Astrocyte (in vitro differentiated cells and primary cell): ENCODE measurements at regions not wholly inside any gene's neighbourhood (a gene's known extent, or its start where the extent isn't known, plus 50 kb on each side); places are given as distances from the start of the nearest gene placed in this dataset.

Experiments used
- DNase-seq: peaks from one replicate; pipeline ENCODE4 v3.0.0-alpha.2; 2010; ENCODE audit warnings: low read depth
- FAIRE-seq: peaks from 2 replicates; lab custom pipeline; 2011; peaks lifted over from hg19 to GRCh38; lab: Jason Lieb, UNC
- H2AFZ ChIP-seq: 2 replicates; pipeline ENCODE4 v1.6.0; 2012; ENCODE audit warnings: low read depth, low read length, inconsistent platforms
- H3K27ac ChIP-seq: 2 replicates; pipeline ENCODE4 v1.5.1; 2011; ENCODE audit warnings: low read depth, low read length, inconsistent platforms
- H3K27me3 ChIP-seq: 2 replicates; pipeline ENCODE4 v1.6.0; 2011; ENCODE audit warnings: low read length, inconsistent platforms; ENCODE audit not compliant: insufficient read depth
- H3K36me3 ChIP-seq: 2 replicates; pipeline ENCODE4 v1.5.1; 2011; ENCODE audit warnings: low read length, inconsistent platforms; ENCODE audit not compliant: insufficient read depth
- H3K4me1 ChIP-seq: 2 replicates; pipeline ENCODE4 v1.5.1; 2011; ENCODE audit warnings: low read length, inconsistent platforms; ENCODE audit not compliant: insufficient read depth
- H3K4me2 ChIP-seq: 2 replicates; pipeline ENCODE4 v1.6.0; 2012; ENCODE audit warnings: low read length, inconsistent platforms
- H3K4me3 ChIP-seq: 2 replicates; pipeline ENCODE4 v1.5.1; 2011; ENCODE audit warnings: low read depth, mild to moderate bottlenecking, low read length, inconsistent platforms; ENCODE audit not compliant: insufficient read depth
- H3K79me2 ChIP-seq: 2 replicates; pipeline ENCODE4 v1.6.0; 2012; ENCODE audit warnings: mild to moderate bottlenecking, low read length, inconsistent platforms; ENCODE audit not compliant: insufficient read depth
- H3K9ac ChIP-seq: 2 replicates; pipeline ENCODE4 v1.6.0; 2012; ENCODE audit warnings: mild to moderate bottlenecking, low read length, inconsistent platforms
- H3K9me3 ChIP-seq: 2 replicates; pipeline ENCODE4 v1.5.1; 2012; ENCODE audit warnings: low read depth, mild to moderate bottlenecking, low read length, inconsistent platforms; ENCODE audit not compliant: insufficient read depth
- H4K20me1 ChIP-seq: 2 replicates; pipeline ENCODE4 v1.6.0; 2012; ENCODE audit warnings: low read length, inconsistent platforms; ENCODE audit not compliant: insufficient read depth
- H3K27ac Mint-ChIP-seq: one replicate; pipeline ENCODE4 v1.8.0; 2021; ENCODE audit warnings: mild to moderate bottlenecking, mixed read lengths; ENCODE audit not compliant: unreplicated experiment
- H3K27me3 Mint-ChIP-seq: one replicate; pipeline ENCODE4 v1.8.0; 2021; ENCODE audit warnings: low read depth, mixed read lengths; ENCODE audit not compliant: unreplicated experiment
- H3K36me3 Mint-ChIP-seq: one replicate; pipeline ENCODE4 v1.8.0; 2021; ENCODE audit warnings: low read depth, mixed read lengths; ENCODE audit not compliant: unreplicated experiment
- H3K4me1 Mint-ChIP-seq: one replicate; pipeline ENCODE4 v1.8.0; 2021; ENCODE audit warnings: low read depth, mixed read lengths; ENCODE audit not compliant: unreplicated experiment
- H3K4me3 Mint-ChIP-seq: one replicate; pipeline ENCODE4 v1.8.0; 2021; ENCODE audit warnings: mild to moderate bottlenecking, moderate library complexity, mixed read lengths; ENCODE audit not compliant: unreplicated experiment
- H3K9me3 Mint-ChIP-seq: one replicate; pipeline ENCODE4 v1.8.0; 2021; ENCODE audit warnings: mild to moderate bottlenecking, mixed read lengths; ENCODE audit not compliant: unreplicated experiment
- EZH2 ChIP-seq: IDR thresholded peaks from 2 replicates; pipeline ENCODE4 v1.6.1; 2012; ENCODE audit warnings: mild to moderate bottlenecking, low read length, inconsistent platforms; ENCODE audit not compliant: insufficient read depth
- TF ChIP-seq, protein P1 (sequence below): IDR thresholded peaks from 2 replicates; pipeline ENCODE4 v1.5.1; 2011; ENCODE audit warnings: low read depth, mild to moderate bottlenecking, inconsistent platforms, low read length, moderate library complexity; ENCODE audit not compliant: insufficient read depth

DNA sequence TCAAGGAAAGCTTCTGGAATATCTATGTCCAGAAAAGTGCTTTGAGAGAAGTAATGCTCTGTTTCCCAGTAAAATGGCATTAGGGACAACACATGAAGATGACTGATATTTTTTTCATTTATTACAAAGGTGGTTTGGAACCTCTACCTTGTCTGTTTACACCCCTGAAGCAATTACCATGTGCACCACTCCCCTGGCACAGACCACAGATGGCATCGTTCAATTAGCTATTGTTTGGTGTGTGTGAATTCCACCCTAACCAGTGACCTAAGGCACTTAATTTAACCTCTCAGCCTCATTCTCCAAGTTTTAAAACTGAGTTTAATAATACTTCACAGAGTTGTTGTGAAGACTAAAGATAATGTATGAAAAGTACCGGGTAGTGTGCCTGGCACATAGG lies 127.6 kb upstream of the BMAL1 start:
- no peak for TF ChIP-seq EZH2
- TF ChIP-seq, protein P1, sequence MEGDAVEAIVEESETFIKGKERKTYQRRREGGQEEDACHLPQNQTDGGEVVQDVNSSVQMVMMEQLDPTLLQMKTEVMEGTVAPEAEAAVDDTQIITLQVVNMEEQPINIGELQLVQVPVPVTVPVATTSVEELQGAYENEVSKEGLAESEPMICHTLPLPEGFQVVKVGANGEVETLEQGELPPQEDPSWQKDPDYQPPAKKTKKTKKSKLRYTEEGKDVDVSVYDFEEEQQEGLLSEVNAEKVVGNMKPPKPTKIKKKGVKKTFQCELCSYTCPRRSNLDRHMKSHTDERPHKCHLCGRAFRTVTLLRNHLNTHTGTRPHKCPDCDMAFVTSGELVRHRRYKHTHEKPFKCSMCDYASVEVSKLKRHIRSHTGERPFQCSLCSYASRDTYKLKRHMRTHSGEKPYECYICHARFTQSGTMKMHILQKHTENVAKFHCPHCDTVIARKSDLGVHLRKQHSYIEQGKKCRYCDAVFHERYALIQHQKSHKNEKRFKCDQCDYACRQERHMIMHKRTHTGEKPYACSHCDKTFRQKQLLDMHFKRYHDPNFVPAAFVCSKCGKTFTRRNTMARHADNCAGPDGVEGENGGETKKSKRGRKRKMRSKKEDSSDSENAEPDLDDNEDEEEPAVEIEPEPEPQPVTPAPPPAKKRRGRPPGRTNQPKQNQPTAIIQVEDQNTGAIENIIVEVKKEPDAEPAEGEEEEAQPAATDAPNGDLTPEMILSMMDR: no peak
- Histone ChIP-seq H4K20me1 (no peaks in the 10 kb centered on the region), H3K27ac (no peak overlapping the region), H3K79me2 (no peaks in the 10 kb centered on the region), H3K36me3 (no peaks in the 10 kb centered on the region), H3K4me2 (no peak overlapping the region), H3K9ac (no peak overlapping the region), H2AFZ (no peak overlapping the region), H3K4me3 (no peak overlapping the region), H3K4me1 (no peaks in the 10 kb centered on the region), H3K27me3 (no peaks in the 10 kb centered on the region), H3K9me3 (no peaks in the 10 kb centered on the region)
- DNase-seq (no peak), FAIRE-seq (no peak)
- Mint-ChIP-seq H3K4me1 (no peaks in the 10 kb centered on the region), H3K27ac (no peak overlapping the region), H3K4me3 (no peak overlapping the region), H3K9me3 (no peaks in the 10 kb centered on the region), H3K36me3 (no peaks in the 10 kb centered on the region), H3K27me3 (peaks cover 10% of the 10 kb centered on the region)

GRCh38 chr11:13150487-13150886 lies 127.1 kb upstream of the BMAL1 start:
- Mint-ChIP-seq H3K9me3 (peaks cover 3% of the 10 kb centered on the region), H3K4me3 (no peak overlapping the region), H3K4me1 (no peaks in the 10 kb centered on the region), H3K36me3 (peaks cover under 1% of the 10 kb centered on the region), H3K27ac (no peak overlapping the region), H3K27me3 (peaks cover 10% of the 10 kb centered on the region)
- no peaks in the 10 kb centered on the region for H3K36me3 ChIP-seq
- no peak overlapping the region for H3K27ac ChIP-seq
- H3K9me3 ChIP-seq: no peaks in the 10 kb centered on the region
- H3K4me1 ChIP-seq: no peaks in the 10 kb centered on the region
- no peak overlapping the region for H3K4me3 ChIP-seq
- DNase-seq: no peak
- TF ChIP-seq EZH2: no peak
- TF ChIP-seq, protein P1: no peak
- H3K9ac ChIP-seq: no peak overlapping the region
- no peaks in the 10 kb centered on the region for H3K79me2 ChIP-seq
- no peaks in the 10 kb centered on the region for H3K27me3 ChIP-seq
- no peaks in the 10 kb centered on the region for H4K20me1 ChIP-seq
- H2AFZ ChIP-seq: no peak overlapping the region
- no peak overlapping the region for H3K4me2 ChIP-seq
- FAIRE-seq: no peak

DNA sequence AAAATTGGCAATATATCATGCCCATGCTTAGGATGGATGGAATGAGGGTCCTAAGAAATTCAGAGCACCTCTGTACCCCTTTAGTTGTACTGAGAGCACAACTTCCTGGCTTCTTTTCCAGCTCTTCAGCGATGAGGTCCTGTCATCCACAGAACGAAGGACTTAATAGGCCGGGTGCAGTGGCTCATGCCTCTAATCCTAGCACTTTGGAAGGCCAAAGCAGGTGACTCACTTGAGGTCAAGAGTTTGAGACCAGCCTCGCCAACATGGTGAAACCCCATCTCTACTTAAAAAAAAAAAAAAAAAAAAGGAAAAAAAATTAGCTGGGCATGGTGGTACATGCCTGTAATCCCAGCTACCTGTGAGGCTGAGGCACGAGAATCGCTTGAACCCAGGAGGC lies 125.3 kb upstream of the BMAL1 start:
- Histone ChIP-seq H3K4me2 (no peak overlapping the region), H3K4me1 (no peaks in the 10 kb centered on the region), H3K27ac (no peak overlapping the region), H3K36me3 (no peaks in the 10 kb centered on the region), H3K79me2 (no peaks in the 10 kb centered on the region), H2AFZ (no peak overlapping the region), H3K9me3 (no peaks in the 10 kb centered on the region), H3K9ac (no peak overlapping the region), H3K4me3 (no peak overlapping the region), H4K20me1 (no peaks in the 10 kb centered on the region), H3K27me3 (no peaks in the 10 kb centered on the region)
- no peak overlapping the region for H3K4me3 Mint-ChIP-seq
- H3K36me3 Mint-ChIP-seq: peaks cover 5% of the 10 kb centered on the region
- H3K4me1 Mint-ChIP-seq: no peaks in the 10 kb centered on the region
- H3K27me3 Mint-ChIP-seq: peaks cover 10% of the 10 kb centered on the region
- H3K9me3 Mint-ChIP-seq: peaks cover 11% of the 10 kb centered on the region
- no peak for DNase-seq
- FAIRE-seq: no peak
- no peak overlapping the region for H3K27ac Mint-ChIP-seq
- TF ChIP-seq, protein P1: no peak
- TF ChIP-seq EZH2: no peak
